ENCODE measurements at regions not wholly inside any gene's neighbourhood (a gene's known extent, or its start where the extent isn't known, plus 50 kb on each side); places are given as distances from the start of the nearest gene placed in this dataset.

DNA sequence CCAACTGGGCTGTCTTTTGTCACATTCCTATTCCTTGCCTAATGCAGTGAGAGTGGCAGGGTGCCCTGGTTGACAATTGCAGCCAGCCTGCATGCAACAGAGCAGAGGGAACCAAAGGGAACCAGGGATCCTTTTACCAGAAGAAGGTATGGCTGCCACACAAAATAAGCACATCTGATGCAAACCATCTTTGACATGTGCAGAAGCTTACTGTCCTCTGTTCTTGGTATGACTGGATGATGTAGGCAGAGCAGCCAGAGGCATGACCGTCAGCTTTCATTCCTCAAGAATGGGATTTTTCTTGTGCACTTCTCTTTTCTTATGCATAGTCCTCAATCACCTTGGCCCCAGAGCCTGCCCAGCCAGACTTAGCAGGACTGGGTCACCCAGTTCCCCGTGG lies 116.1 kb downstream of the UQCRFS1 start:
- DNase-seq (ENCODE audit: low read depth in 3 of 3), result no peak

DNA sequence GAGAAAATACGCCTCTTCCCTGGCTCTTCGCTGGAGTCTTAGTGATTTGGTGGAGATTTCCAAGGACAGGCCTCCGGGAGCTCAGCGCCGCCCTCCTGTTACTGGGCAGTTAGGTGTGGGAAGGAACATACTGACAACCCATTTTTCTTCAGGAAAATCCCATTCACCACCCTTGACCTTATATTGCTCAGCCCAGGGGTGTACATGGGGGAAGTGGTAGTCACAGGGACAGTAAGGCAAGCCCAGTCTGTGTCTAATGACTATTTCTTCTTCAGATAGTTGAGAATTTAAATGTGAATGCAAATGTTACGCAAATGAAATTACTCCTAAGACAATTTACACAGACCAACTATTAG lies 119.4 kb downstream of the UQCRFS1 start:
- no peak for DNase-seq (ENCODE audit: low read depth in 3 of 3)

DNA sequence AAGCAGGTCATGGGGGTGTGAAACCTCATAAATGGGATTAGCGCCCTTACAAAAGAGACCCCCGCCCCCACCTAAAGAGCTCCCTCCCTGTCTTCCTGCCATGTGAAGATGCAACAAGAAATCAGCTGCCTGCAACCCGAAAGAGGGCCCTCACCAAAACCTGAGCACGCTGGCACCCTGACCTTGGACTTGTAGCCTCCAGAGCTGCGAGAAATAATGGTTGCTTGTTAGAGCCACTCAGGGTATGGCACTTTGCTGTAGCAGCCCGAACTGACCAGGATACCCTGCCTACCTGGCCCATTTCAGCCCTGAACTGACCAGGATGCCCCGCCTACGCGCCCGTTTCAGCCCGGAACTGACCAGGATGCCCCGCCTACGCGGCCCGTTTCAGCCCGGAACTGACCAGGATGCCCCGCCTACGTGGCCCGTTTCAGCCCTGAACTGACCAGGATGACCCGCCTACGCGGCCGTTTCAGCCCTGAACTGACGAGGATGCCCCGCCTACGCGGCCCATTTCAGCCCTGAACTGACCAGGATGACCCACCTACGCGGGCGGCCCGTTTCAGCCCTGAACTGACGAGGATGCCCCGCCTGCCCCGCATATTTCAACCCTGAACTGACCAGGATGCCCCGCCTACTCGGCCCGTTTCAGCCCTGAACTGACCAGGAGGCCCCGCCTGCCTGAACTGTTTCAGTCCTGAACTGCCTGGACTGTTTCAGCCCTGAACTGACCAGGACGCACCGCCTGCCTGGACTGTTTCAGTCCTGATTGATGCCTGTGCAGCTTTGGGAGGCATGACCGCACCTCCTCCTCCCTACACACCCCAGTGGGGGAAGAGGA lies 120.0 kb downstream of the UQCRFS1 start:
- DNase-seq (ENCODE audit: low read depth in 3 of 3), result no peak

- no peak for DNase-seq (ENCODE audit: low read depth in 3 of 3)
Observed at GRCh38 chr19:29090783-29091526, 122.0 kb downstream of the UQCRFS1 start.

DNA sequence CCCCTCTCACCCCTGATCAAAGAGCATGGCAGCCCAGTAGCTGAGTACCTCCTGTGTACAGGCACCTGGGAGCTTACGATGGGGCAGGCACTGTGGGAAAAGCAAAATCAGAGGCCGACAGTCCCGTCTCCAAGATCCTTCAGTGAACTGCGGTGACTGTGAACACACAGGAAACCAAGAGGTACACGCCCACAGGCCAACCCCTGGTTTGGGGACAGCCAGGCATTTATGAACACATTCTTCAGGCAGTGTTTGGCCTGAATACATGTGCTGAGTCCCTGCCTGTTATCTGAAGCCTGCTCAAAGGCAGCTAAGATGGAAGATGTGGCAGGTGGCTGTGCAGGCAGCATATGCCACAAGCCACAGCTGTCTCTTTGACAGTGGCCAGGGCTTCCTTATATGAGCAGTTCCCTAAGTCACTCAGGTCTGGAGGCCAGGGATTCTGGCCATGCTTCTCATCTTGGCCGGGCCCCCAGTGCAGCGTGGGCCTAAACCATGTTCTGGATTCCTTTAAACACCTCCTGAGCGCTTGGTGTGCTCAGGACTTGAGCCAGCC lies 123.6 kb downstream of the UQCRFS1 start:
- DNase-seq (ENCODE audit: low read depth in 3 of 3), result no peak

DNA sequence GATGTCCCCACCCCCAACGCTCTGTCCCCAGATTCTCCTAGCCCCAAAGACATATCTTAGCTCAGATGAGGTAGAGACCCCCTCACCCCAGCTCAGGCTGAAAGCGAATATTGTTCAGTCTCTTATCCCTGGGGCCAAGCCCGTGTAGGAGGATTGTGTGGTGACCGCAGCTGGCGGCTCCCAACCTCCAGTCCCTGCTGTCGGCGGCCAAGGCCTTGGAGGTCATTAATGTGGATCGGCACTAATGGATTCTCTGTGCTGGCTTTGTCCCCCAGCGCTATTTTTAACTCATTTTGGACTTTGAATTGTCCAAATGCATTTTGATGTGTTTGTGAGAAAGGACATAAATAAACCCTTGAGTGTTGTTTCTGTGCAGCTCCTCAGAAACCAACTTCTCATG lies 124.2 kb downstream of the UQCRFS1 start:
- no peak for DNase-seq (ENCODE audit: low read depth in 3 of 3)

DNA sequence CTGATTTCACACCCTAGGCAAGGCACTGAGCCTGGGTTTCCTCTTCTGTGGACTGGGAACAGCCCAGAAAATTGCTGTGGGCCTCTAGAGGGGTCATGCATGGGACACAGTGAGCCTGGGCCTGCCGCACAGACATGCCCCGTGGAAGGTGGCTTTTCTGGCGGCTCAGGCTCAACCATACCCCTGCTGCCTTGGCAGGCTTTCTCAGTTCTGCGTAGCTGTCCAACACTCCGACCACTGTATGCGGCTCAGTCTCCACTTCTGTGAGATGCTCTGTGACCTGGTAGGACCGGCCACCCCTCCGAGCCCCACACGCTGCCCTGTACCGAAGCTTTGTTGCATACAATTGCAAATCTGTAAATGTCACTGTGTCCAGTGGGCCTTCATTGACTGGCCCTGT lies 126.3 kb downstream of the UQCRFS1 start:
- no peak for DNase-seq (ENCODE audit: low read depth in 3 of 3)

DNA sequence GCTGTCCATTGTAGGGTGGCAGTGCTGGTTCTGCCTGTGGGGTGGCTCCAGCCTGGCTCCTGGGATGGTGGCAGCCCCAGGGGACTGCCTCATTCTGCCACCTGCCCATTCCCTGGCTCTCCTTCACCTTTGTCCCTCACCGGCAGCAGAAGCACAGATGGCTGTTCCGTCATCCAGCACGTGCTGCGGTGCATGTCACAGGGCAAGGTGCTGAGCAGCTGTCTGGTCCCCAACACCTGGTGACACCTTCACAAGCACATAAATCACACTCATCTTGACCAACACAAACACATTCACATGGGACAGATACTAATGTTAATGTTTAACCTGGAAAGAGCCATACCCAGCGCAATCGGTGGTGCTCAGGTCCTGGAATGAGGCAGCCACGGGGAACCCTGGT lies 126.8 kb downstream of the UQCRFS1 start:
- DNase-seq (ENCODE audit: low read depth in 3 of 3), result no peak

DNA sequence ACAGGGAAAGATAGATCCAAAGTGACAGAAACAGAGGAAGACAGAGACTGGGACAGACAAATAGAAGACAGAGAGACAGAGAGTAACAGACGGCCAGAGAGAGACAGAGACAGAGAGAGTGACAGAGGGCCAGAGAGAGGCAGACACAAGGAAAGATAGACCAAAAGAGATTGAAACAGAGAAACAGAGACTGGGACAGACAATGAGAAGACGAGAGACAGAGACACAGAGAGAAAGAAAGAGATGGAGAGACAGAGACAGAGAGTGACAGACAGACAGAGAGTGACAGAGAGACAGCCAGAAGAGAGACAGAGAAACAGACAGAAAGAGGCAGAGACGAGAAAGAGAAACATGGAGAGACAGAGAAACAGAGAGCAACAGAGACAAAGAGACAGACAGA lies 127.3 kb downstream of the UQCRFS1 start:
- DNase-seq (ENCODE audit: low read depth in 3 of 3), result no peak

DNA sequence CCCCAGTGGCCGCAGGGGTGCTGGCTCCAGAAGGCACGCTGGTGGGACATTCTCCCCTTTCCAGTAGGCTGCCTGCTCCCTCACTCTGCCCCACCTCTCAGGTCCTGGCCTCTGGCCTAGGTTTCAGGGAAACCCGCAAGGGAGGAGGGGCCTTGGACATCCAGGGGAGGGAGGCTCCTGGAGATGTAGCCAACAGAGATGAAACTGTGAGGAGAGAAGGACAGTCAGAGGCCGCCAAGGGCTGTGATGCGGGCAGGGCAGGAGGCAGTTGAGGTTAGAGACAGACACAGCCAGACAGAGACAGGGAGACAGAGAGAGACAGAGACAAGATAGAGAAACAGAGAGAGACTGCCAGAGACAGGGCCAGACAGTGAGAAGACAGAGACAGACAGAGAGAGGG lies 127.7 kb downstream of the UQCRFS1 start:
- DNase-seq (ENCODE audit: low read depth in 3 of 3), result no peak

GRCh38 chr19:29084266-29084665 lies 128.7 kb downstream of the UQCRFS1 start:
- DNase-seq (ENCODE audit: low read depth in 3 of 3), result no peak

- DNase-seq (ENCODE audit: low read depth in 3 of 3), result no peak
Observed at GRCh38 chr19:29083863-29084262, 129.1 kb downstream of the UQCRFS1 start.

DNA sequence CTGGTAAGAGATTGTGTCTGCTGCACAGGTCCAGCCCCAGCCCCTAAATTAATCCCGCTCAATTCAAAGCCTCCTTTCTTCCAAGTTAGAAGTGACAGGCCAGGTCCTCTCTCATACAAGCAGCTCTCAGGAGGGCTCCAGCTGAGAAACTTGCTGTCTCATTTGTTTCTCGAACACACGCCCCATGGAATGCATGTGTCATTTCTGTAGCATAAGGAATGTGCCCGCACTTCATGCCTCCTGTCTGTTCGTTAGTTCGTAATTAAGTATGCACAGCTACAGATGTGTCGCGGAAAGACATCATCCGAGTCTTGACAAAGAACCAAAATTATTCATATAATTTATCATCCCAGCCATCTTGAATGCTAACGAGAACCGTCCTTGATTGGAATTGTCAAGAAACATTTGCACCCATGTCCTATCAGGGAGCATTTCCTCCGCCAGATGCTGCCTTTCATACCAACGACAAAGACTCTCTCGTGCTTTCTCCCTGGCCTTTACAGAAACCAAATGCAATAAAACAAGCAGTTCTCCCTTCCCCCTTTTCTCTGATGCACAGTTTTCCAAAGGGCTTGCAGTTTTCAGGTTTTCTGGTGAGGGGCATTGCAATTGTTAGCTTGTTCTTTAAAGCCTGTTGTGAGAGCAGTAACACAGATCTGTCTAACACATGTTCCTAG lies 133.5 kb downstream of the UQCRFS1 start:
- DNase-seq (ENCODE audit: low read depth in 3 of 3), result no peak

DNA sequence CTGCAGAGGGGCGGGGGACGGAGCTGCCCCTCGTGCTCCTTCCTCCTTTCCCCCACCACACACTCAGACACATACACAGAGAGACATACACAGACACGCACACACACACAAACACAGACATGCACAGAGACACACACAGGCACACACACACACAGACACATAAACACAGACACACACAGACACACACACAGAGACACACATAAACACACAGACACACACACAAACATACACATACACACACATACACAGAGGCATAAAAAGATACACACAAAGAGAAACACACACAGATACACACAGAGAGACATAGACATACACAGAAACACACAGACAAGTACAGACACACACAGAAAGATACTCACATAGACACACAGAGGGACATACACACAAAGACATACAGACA lies 136.0 kb downstream of the UQCRFS1 start:
- no peak for DNase-seq (ENCODE audit: low read depth in 3 of 3)

- no peak for DNase-seq (ENCODE audit: low read depth in 3 of 3)
Observed at GRCh38 chr19:29076161-29076560, 136.8 kb downstream of the UQCRFS1 start.

DNA sequence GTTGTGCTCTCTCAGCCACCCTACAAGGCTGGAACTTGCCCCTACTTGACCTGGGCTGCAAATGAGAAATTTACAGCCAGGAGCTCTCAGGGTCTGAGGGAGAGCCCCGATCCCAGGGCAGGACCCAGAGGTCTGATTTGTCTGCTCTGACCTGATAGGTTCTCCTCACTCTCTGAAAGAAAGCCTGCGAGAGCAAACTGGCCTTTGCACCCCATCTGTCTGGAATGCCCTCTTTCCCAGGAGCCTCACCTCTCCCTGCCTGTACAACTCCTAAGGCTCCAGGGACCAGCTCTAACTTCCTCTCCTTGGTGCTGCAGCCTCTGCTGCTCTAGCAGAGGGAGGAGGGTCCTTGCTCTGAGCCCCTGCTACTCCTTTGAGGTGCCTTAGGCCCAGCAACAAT lies 137.8 kb downstream of the UQCRFS1 start:
- DNase-seq (ENCODE audit: low read depth in 3 of 3), result no peak

DNA sequence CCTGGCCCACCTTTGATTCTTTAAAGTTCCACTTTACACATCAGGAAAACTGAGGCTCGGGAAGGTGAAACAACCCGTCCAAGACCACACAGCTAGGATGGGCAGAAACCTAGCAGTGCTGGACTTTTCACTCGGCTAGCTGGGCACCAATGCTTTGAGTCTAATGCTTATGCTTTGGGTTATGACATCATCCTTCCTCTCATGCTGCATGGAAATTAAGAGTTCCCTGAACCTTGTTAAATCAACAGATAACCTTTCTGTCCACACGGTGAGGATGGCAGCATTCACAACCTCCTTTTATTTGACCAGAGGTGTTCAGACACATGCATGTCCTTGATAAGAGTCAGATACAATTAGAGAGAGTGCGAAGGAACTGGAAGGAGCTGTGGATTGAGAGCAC lies 138.4 kb downstream of the UQCRFS1 start:
- no peak for DNase-seq (ENCODE audit: low read depth in 3 of 3)

- no peak for DNase-seq (ENCODE audit: low read depth in 3 of 3)
Observed at GRCh38 chr19:29067831-29068230, 145.1 kb downstream of the UQCRFS1 start.

DNA sequence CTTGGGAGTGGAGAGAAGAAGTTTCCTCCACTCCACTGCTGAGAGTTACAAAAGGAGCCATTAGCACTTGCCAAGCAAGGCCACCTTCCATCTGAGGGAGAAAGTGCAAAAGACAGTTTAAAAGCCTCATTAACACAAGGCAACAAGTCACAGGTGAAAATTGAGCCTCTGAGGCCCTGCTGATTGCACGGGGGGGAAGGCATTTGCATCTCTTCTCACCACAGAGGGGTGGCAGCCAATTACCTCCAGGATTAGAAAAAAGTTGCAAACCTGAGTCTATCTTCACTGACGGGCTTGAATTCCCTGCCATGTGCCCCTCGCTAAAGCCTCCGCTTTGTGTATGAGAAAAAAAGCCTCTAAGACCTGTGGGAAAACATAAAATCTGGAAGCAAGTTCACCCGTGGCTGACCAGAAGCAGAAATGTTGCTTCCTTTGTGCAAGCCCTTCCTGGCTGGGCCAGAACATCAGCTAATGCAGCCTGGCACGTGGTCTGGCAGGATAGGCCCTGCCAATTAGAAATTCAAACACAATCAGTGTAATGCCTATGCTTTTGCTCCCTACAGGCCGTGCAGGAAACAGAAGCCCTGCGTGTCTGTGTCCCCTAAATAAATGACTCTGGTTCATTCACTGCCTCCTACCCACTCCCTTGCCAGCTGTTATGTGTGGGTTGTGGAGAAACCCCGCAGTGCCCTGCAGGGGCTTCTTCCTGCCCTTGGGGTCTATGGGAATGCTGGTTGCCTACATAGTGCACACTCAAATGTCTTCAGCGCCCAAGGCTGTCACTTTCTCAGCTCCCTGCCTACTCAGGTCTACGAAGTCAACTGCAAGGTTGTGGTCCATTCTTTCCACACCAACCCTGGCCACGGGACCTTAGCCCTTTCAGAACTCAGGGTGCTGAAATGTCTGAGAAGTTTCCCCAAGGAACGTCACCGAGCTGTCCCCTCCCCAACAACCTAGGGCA lies 150.2 kb downstream of the UQCRFS1 start:
- DNase-seq (ENCODE audit: low read depth in 3 of 3), result no peak

DNA sequence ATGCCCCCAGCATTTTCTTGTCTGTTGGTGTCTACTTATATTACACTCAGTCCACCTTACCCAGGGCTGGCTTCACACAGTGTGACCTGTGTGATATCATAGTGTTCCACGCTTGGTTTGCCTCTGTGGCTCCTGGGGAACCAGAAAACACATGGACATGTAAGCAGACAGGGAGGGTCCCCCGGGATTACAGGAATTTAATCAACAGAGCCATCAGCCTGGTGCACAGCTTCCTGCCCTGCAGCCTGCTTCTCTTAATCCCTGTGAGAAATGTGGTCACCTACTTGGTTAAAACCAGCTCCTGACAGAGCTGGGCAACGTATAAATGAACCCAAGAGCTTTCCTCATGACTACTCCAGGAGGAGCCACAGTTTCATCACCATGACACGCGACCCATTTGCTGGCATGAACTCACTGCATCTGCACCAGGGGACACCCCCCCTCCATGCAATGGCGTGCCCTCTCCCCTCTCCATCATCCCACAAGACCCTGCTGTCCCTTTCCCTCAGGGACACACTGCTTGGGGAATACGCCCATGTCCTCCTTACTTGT lies 152.1 kb downstream of the UQCRFS1 start:
- no peak for DNase-seq (ENCODE audit: low read depth in 3 of 3)

- no peak for DNase-seq (ENCODE audit: low read depth in 3 of 3)
Observed at GRCh38 chr19:29056535-29056934, 156.4 kb downstream of the UQCRFS1 start.

Measured in stimulated activated CD4-positive, alpha-beta T cell treated with anti-CD3 and anti-CD28 coated beads, TNF-alpha, amount 100 ng/mL, for 4 hours (primary cell).